ENCODE measurements at regions not wholly inside any gene's neighbourhood (a gene's known extent, or its start where the extent isn't known, plus 50 kb on each side); places are given as distances from the start of the nearest gene placed in this dataset.

DNA sequence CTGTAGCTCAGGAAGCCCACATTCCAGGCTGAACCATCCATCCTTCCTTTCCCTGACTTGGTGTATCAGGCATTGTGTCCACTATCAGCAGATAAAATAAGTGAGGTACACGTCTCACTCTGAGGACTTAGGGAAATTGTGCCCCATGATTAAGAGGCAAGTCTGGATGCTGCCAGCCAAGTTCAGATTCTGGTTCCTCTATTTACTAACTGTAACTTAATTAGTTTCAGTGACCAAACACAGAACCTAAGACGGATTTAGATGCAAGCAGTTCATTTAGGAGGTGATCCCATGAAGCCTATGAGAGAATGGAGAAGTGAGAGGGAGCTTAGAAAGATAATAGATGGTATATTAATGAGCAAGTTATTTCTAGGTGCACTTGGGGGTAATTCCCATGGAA, 56.6 kb upstream of the PACRGL start:
- DNase-seq (ENCODE audit: low read depth): no peak

DNA sequence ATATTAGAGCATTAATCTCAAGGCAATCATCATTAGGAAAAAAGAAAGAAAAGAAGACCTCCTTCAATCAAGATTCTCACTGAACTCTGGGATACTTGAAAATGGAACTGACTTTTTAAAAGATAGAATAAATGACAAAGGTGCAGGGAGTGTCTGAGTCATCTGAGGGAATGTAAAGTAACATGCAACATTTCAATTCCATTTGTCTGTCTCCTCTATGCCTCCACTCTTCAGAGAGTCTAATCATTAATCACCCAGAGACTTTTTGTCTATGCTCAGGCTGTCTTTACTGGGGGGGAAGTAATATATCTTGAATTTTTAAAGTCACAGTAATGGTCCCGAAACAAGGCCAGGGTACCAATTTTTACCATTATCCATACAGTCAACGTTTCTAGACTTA, 55.0 kb upstream of the PACRGL start:
- DNase-seq (ENCODE audit: low read depth): no peak

DNA sequence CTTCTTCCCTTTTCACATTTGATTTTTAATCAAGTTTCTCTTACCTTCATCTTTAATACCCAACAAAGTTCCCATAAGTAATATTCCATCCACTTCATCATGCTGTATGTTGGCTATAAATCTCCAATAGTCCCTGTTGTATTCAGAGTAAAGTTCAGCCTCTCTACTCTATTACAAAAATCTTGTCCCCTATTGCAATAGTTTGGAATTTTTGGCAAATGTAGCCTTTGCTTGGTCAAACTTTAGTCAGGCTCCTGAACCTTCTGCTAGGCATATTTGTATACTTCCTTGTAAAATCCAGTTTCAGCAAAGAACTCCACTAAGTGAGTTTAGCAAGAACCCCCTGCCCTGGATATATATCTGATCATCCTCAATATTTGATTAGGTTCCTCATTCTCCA, 54.0 kb upstream of the PACRGL start:
- no peak for DNase-seq (ENCODE audit: low read depth)

Measured in stimulated activated CD4-positive, alpha-beta T cell treated with anti-CD3 and anti-CD28 coated beads, Interleukin-2, amount 100 ng/mL, for 4 hours (primary cell).